Loucy (cell line): ENCODE measurements at regions not wholly inside any gene's neighbourhood (a gene's known extent, or its start where the extent isn't known, plus 50 kb on each side); places are given as distances from the start of the nearest gene placed in this dataset.

ENCODE experiments used
- H2AFZ ChIP-seq: fragments of 200-600 bp; sonication (generic); 2 replicates; pipeline ENCODE4 v1.6.0; 2016; ENCODE audit warnings: antibody characterized with exemption, mild to moderate bottlenecking, low read length, moderate library complexity
- H3F3A ChIP-seq: fragments of 200-600 bp; 2 replicates; pipeline ENCODE4 v1.6.0; 2016; ENCODE audit warnings: antibody characterized with exemption, low read depth, mild to moderate bottlenecking
- H3K27me3 ChIP-seq: fragments of 200-600 bp; sonication (generic); 2 replicates; pipeline ENCODE4 v1.6.1; 2014; ENCODE audit warnings: low read length, mild to moderate bottlenecking; ENCODE audit not compliant: insufficient read depth, poor library complexity, severe bottlenecking
- H3K36me3 ChIP-seq: fragments of 200-600 bp; sonication (generic); 2 replicates; pipeline ENCODE4 v1.6.1; 2016; ENCODE audit warnings: low read length; ENCODE audit not compliant: insufficient read depth
- H3K4me1 ChIP-seq: fragments of 200-600 bp; sonication (generic); 2 replicates; pipeline ENCODE4 v1.5.1; 2014; ENCODE audit warnings: low read length, mild to moderate bottlenecking; ENCODE audit not compliant: insufficient read depth, poor library complexity, severe bottlenecking
- H3K4me2 ChIP-seq: fragments of 200-600 bp; sonication (generic); 2 replicates; pipeline ENCODE4 v1.6.0; 2014; ENCODE audit warnings: antibody characterized with exemption, low read length, low read depth, mild to moderate bottlenecking; ENCODE audit not compliant: poor library complexity, severe bottlenecking
- H3K4me3 ChIP-seq: fragments of 200-600 bp; sonication (generic); 2 replicates; pipeline ENCODE4 v1.5.1; 2014; ENCODE audit warnings: low read length, mild to moderate bottlenecking, mixed read lengths; ENCODE audit not compliant: poor library complexity, severe bottlenecking
- H3K79me2 ChIP-seq: fragments of 200-600 bp; sonication (generic); 2 replicates; pipeline ENCODE4 v1.6.1; 2014; ENCODE audit warnings: low read length; ENCODE audit not compliant: insufficient read depth
- H3K9ac ChIP-seq: fragments of 200-600 bp; sonication (generic); 2 replicates; pipeline ENCODE4 v1.6.0; 2014; ENCODE audit warnings: mild to moderate bottlenecking, low read depth, low read length, moderate library complexity; ENCODE audit not compliant: poor library complexity, severe bottlenecking
- H3K9me2 ChIP-seq: fragments of 200-600 bp; sonication (generic); replicated peaks from 2 replicates; pipeline ENCODE4 v1.6.1; 2016; ENCODE audit warnings: low read depth, low read length, mixed read lengths
- H3K9me3 ChIP-seq: fragments of 200-600 bp; sonication (generic); 2 replicates; pipeline ENCODE4 v1.6.1; 2014; ENCODE audit warnings: mild to moderate bottlenecking, antibody characterized with exemption, low read length, low read depth; ENCODE audit not compliant: insufficient read depth
- H4K20me1 ChIP-seq: fragments of 200-600 bp; sonication (generic); 2 replicates; pipeline ENCODE4 v1.6.0; 2014; ENCODE audit warnings: antibody characterized with exemption, low read length, mild to moderate bottlenecking; ENCODE audit not compliant: insufficient read depth, poor library complexity, severe bottlenecking
- EZH2phosphoT487 ChIP-seq: fragments of 200-600 bp; IDR thresholded peaks from 2 replicates; pipeline ENCODE4 v1.6.1; 2018; ENCODE audit warnings: antibody characterized with exemption, mild to moderate bottlenecking, moderate library complexity, borderline replicate concordance
- TF ChIP-seq, protein P1 (sequence below): fragments of 200-600 bp; sonication (generic); conservative IDR thresholded peaks from 2 replicates; pipeline ENCODE4 v1.5.1; 2014; ENCODE audit warnings: mild to moderate bottlenecking, antibody characterized with exemption, low read length

- TF ChIP-seq, protein P1, sequence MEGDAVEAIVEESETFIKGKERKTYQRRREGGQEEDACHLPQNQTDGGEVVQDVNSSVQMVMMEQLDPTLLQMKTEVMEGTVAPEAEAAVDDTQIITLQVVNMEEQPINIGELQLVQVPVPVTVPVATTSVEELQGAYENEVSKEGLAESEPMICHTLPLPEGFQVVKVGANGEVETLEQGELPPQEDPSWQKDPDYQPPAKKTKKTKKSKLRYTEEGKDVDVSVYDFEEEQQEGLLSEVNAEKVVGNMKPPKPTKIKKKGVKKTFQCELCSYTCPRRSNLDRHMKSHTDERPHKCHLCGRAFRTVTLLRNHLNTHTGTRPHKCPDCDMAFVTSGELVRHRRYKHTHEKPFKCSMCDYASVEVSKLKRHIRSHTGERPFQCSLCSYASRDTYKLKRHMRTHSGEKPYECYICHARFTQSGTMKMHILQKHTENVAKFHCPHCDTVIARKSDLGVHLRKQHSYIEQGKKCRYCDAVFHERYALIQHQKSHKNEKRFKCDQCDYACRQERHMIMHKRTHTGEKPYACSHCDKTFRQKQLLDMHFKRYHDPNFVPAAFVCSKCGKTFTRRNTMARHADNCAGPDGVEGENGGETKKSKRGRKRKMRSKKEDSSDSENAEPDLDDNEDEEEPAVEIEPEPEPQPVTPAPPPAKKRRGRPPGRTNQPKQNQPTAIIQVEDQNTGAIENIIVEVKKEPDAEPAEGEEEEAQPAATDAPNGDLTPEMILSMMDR, result no peak
- TF ChIP-seq EZH2phosphoT487, result no peak
- Histone ChIP-seq H3K36me3 (no peaks in the 10 kb centered on the region), H3F3A (no peaks in the 10 kb centered on the region), H3K9ac (no peak overlapping the region), H3K9me2 (no peaks in the 10 kb centered on the region), H3K9me3 (no peaks in the 10 kb centered on the region), H3K4me2 (no peak overlapping the region), H3K79me2 (no peaks in the 10 kb centered on the region), H3K27me3 (no peaks in the 10 kb centered on the region), H3K4me3 (no peak overlapping the region), H2AFZ (no peak overlapping the region), H3K4me1 (no peaks in the 10 kb centered on the region), H4K20me1 (no peaks in the 10 kb centered on the region)
Observed at GRCh38 chr11:116515664-116516184, 257.1 kb downstream of the BUD13 start.

DNA sequence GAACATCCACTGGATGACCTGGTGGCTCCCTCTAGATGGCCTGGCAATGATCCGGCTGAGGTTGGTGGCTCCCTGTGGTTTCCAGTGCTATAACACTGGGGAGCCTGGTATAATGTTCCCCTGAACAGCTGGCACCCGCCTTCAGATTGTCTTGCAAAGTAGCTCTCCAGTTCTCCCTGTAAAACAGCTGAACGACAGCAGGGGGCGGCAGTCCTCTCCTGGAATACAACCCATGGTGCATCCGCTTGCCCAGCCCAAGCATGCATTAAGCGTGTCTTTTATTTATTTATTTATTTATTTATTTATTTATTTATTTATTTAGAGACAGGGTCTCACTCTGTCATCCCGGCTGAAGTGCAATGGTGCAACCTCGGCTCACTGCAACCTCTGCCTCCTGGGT is 258.9 kb downstream of the BUD13 start:
- H4K20me1 ChIP-seq, result no peaks in the 10 kb centered on the region
- H3K9me2 ChIP-seq, result no peaks in the 10 kb centered on the region
- no peak overlapping the region for H3K4me2 ChIP-seq
- H3K4me1 ChIP-seq, result no peaks in the 10 kb centered on the region
- H2AFZ ChIP-seq, result no peak overlapping the region
- no peak overlapping the region for H3K4me3 ChIP-seq
- TF ChIP-seq, protein P1, result no peak
- TF ChIP-seq EZH2phosphoT487, result no peak
- H3K79me2 ChIP-seq, result no peaks in the 10 kb centered on the region
- H3K9me3 ChIP-seq, result no peaks in the 10 kb centered on the region
- H3K27me3 ChIP-seq, result no peaks in the 10 kb centered on the region
- no peaks in the 10 kb centered on the region for H3F3A ChIP-seq
- no peak overlapping the region for H3K9ac ChIP-seq
- H3K36me3 ChIP-seq, result no peaks in the 10 kb centered on the region

- H3K9ac ChIP-seq, result no peak overlapping the region
- no peaks in the 10 kb centered on the region for H4K20me1 ChIP-seq
- H3K9me3 ChIP-seq, result no peaks in the 10 kb centered on the region
- no peaks in the 10 kb centered on the region for H3K9me2 ChIP-seq
- no peaks in the 10 kb centered on the region for H3K4me1 ChIP-seq
- no peak overlapping the region for H3K4me3 ChIP-seq
- H3K79me2 ChIP-seq, result no peaks in the 10 kb centered on the region
- H3F3A ChIP-seq, result no peaks in the 10 kb centered on the region
- TF ChIP-seq EZH2phosphoT487, result no peak
- TF ChIP-seq, protein P1, result no peak
- H2AFZ ChIP-seq, result no peak overlapping the region
- no peak overlapping the region for H3K4me2 ChIP-seq
- H3K27me3 ChIP-seq, result no peaks in the 10 kb centered on the region
- H3K36me3 ChIP-seq, result no peaks in the 10 kb centered on the region
Observed at GRCh38 chr11:116513278-116513823, 259.4 kb downstream of the BUD13 start.
